HG03064 (cell line): ENCODE measurements at regions not wholly inside any gene's neighbourhood (a gene's known extent, or its start where the extent isn't known, plus 50 kb on each side); places are given as distances from the start of the nearest gene placed in this dataset.

Source experiments
- ATAC-seq: cut with Tn5 transposase; IDR thresholded peaks from one replicate; pipeline ENCODE4 v1.9.1; 2021; ENCODE audit warnings: low read depth; ENCODE audit not compliant: unreplicated experiment

DNA sequence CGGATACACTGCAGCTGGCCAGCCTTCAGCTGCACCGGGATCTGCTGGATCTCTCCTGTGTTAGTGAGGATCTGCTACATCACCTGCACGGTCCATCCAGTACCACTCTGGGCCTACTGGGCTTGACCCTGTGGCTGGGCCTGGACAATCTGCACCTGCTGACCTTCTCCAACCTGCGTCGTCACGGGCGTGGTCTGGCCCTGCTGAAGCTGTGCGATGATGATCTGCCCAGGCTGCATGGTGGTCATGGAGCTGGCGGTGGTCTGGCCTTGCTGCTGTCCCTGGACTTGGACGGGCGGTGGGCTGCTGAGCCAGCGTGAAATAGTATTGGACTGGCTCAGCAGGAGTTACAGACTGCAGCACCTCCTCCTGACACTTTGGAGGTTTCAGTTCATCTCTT lies 137.1 kb upstream of the GAS1 start:
- ATAC-seq, result no peak

DNA sequence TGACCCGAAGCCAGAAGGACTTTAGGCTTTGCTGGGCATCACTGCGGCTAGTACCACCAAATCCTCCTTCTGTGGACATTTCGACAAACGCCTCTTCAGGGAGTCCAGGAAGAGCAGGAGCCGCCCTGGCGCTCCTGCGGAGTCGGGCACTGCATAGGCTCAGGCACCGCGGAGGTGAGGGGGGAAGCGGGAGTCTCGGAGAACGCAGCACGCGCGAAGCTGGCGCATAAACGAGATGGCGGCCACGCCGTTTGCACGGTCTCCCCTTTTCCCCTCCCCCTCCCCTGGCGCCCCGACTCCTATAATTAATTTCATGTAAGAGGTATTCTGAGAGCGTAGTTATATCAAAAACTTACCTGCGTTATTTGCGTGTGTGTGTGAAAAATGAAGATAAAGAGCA lies 137.8 kb upstream of the GAS1 start:
- ATAC-seq, result no peak

DNA sequence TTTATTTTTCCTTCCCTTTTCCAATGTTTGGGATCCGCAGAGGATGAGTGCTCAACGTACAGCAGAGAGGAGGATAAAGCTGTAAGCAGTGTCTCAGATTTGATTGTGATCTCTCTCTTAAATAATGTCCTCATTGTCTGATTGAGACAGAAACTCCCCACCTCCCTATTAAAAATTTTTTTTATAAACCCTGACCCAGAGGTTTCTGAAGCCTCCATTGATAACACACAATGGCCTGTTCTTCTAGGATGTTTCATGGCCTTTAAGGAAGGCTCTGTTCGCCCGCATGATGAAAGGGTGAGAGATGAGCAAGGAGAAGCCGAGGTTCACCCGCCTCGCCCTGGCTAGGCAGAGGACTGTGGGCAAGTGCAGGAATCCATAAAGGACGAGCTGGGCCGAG lies 138.2 kb upstream of the GAS1 start:
- no peak for ATAC-seq

DNA sequence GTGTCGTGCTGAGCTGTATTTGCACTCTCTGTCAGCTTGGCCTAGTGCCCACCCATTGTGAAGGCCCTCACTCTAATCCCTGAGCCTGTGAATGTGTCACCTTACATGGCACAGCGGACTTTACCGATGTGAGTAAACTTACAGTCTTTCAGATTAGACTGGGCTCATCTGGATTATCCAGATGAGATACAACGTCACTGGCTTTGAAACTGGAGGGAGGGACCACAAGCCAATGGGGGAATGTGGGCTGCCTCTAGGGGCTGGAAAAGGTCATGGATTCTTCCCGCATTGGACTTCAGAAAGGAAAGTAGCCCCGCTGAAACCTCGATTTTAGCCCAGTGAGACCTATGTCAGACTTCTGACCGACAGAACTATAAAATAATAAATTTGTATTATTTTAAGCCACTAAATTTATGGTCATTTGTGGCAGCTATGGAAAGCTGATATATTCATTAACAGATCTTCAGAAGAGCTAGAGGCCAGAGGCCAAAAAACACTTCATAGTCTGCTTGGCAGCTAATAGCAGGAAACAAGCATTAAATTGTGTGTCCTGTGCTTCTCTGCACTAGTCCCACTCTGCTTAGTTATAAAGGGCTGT lies 139.0 kb upstream of the GAS1 start:
- ATAC-seq, result no peak

DNA sequence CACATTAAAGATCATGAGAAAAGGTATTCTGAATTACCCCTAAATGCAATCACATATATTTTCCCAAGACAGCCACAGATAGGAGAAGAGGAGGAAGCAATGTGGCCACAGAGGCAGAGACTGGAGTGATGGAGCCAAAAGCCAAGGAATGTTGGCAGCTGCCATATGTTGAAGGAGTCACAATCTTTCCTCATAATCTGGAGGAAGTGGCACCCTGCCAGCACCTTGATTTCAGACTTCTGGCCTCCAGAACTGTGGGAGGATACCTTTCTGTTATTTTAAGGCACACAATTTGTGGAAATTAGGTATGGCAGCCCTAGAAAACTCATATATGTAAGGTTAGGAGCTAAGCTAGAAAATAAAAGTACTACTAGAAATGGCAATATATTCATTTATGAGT lies 139.9 kb upstream of the GAS1 start:
- ATAC-seq, result no peak

DNA sequence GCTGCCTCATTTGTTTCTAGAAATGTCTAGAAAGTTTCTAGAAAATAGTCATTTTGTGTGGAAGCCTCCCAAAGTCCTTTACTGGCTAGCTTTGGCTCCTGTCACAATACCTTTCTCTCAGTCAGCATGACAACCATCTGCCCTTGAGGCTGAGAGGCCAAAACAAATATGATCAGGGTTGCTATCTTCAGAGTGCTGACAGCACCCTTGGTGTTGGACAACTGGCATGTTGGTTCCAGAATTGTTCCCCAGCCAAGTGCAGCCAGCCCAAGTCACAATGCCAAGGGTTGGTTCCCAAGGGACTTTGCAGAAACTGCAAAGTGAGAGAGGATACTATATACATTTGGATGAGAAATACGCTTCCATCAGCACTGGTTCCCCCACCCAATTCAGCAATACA lies 140.9 kb upstream of the GAS1 start:
- no peak for ATAC-seq

DNA sequence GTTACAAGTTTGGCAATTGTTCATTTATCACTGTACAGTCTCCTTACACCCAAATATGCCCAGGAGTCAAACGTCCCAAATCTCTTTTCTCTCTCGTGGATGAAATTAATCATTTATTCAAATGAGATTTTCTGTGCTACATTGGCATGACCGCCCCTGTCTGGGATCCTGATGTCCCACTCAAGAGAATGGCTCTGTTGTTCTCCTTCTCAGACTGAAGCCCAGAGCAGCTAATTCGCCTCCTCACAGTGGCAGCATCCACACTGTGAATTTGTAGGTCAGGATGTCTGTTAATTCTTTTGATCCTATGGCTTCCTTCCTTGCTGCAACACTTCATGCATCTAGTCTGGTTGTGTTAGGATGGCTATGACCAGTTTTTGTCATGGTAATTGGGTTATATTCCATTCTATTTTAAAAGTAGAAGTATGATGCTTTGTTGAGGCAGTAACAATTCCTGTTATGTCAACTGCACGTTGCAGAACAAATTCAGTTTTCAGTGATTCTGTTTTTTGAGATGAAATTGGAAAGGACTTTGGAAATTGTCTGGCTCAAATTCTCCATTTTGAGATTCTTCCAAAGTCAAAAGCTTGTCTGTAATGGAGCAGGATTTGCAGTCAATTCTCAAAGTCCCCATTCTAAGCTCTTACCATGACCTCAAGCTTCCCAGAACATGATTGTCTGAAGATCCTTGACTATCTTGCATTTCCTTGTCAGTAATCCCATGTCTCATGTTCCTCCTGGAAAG lies 141.5 kb upstream of the GAS1 start:
- ATAC-seq, result no peak

DNA sequence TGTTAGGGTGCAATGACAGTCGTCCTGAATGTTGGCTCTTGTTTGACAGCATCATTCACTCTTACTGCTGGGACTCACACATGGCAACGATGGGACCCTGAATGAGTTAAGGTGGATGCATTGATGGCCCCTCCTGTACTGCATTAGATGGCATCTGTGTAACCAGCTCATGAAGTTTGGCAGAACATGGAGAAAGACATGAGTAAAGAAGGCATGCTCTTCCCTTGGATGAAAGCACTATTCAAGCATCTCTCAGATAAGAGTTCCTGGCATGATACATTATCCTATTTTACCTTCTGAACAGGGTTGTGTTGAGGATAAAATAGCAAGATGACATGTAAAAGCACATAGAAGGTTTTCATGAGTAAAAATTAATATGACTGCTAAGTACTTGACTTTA lies 142.2 kb upstream of the GAS1 start:
- ATAC-seq, result no peak

DNA sequence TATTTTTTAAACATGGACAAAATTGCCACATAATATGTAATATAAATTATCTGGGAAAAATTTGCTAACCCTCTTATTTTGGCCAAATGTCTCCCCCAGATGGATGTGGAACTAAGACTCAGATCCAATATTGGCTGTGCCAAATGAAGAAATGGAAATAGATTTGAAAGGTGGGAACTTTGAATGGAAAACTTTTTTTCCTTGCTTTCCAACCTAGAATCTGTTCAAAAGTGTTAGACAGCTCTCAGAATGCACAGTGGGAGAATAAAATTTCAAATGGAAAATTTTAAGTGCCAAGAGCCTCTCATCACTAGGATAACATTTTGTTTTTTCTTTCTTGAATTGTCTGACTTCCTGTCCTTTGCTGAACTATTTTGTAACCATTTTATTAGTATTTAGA lies 142.6 kb upstream of the GAS1 start:
- ATAC-seq, result no peak

DNA sequence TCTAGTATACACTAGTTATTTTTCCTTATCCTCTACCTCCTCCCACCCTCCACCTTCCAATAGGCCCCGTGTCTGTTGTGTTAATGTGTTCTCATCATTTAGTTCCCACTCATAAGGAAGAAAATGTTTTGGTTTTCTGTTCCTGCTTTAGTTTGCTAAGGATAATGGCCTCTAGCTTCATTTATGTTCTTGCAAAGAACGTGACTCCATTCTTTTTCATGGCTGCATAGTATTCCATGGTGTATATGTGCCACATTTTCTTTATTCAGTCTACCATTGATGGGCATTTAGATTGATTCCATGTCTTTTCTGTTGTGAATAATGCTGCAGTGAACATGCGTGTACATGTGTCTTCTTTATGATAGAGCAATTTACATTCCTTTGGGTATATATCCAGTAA lies 146.5 kb upstream of the GAS1 start:
- no peak for ATAC-seq

DNA sequence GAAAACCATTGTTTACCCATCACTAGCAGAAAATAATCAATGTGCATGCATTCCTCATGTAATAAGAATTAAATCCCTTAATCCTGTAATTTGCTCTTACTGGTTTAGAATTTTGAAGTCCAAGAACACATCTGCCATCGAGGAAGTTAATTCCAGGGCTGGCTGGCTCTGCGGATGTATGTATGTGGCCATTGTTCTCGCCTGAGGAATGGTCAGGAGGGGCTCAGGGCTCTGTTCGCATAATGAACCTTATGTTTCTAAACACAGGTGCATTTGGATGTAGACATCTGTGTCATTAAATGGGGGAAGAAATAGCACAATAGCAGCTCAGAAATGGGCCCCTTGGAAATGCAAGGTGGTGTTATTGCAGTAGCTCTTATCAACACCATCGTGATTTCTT lies 148.6 kb upstream of the GAS1 start:
- no peak for ATAC-seq

DNA sequence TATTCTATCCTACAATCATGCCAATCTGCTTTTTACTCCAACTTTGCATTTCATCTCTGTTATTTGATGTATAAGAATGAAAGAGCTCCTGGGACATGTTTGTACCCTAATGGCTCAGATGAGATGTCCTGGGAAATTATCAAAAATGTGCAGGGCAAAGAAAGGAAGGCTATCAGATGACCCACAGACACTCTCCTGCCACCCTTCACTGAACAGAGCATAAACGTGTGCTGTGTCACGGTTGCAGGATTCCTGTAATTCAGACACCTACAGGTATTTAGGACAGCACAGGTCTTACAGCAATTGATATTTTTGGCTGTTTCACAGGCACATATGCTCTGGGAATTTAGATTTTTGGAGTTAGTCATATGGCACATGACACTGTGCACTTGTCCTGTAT lies 149.2 kb upstream of the GAS1 start:
- no peak for ATAC-seq

DNA sequence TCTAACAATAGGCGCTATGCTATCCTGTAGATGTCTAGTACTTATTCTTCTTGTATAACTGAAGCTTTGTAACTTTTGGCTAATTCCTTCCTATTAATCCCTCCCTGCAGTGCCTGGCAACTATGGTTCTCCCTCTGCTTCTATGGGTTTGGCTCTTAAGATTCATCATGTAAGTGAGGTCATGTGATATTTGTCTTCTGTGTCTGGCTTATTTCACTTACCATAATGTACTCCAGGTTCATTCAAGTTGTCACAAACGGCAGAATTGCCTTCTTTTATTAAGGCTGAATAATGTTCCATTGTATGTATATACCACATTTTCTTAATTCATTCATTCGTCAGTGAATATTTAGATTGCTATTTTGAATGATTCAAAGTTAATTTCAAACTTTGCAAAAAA lies 149.9 kb upstream of the GAS1 start:
- ATAC-seq, result no peak

DNA sequence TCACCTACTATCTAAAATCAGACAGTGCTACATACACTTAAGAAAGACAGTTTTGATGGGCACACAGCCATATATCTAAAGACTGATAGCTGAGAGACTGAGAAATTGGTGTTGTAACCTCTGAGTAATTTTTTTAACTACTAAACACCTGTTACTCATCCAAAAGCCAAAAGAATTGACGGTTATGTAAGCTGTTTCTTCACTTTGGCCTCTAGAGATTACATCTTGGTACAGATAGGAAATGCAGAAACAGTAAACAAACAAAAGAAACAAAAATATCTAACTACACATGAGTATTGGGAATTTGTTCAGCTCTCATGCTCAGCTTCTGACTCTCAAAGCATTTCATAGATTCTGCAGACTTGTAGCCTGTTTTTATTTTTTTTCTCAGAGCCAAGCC lies 152.1 kb upstream of the GAS1 start:
- ATAC-seq, result no peak

DNA sequence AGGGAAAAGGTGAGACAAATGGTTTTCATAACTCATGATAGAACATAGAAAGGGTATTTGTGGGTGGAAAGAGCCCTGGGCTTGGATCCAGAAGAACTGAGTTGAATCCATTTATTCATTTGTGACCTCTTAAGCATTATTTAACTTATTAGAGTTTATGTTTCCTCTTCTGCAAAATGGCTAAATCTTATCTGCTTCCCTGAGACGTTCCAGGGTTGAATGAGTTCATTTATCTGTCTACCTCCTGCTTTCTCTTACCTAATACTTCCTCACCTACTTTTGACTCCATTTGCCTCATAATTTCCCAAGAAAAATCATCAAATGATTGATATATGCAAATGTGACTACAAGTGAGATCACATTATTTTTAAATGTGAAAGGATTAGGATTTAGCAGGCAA lies 152.7 kb upstream of the GAS1 start:
- no peak for ATAC-seq

DNA sequence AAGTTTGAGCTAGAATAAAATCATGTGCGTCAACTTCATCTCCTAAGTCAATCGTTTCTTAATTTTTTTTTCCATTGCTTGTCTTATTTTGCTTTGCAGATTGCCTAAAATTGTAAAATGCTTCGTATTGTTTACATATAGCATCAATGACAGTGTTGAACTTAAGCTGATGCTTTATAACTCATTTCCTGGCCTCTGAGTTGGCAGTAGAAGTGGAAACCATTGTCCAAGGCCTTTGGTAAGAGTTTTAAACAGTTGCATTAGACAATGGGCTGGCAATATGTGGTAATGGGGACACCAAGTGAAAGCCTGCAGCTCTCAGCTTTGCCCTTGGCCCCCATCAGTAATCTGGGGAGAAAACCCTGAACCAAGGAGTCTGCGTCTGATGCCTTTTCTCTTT lies 154.8 kb upstream of the GAS1 start:
- ATAC-seq, result no peak

DNA sequence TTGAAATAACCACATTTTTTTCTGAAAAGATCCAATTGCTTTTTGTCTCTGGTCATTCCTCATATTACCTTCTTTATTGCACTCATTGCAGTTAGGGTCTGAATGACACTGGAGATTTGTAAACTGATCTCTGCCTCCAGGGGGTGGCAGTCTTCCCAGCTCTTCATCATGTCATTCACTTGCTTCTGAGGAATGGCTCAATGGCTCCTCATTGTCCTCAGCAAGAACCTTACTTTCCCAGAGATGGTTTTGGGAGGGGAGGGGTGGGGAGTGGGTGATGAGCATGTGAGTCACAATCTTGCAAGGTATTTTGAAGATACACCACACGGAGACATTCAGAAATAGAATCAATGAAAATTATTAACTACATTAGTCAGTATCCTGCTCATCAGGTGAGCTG lies 159.8 kb upstream of the GAS1 start:
- no peak for ATAC-seq

DNA sequence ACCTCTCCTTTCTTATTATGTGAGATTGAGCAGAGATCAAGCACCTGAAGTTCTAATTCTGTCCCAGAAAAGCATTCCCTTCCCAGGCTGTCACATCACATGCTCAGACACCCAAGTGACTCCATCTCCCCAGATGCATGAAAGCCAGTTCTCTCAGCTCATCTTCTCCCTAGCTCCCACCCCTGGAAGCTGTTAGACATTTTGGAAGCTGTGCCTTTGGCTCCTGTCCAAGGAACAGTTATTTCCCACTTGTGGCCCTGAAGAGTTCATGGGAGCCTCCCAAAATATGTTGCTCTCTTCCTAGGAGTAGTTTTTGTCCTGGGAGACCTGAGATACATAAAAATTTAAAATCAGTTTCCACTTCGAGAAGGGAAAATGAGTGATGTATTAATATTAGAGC lies 161.4 kb upstream of the GAS1 start:
- no peak for ATAC-seq

DNA sequence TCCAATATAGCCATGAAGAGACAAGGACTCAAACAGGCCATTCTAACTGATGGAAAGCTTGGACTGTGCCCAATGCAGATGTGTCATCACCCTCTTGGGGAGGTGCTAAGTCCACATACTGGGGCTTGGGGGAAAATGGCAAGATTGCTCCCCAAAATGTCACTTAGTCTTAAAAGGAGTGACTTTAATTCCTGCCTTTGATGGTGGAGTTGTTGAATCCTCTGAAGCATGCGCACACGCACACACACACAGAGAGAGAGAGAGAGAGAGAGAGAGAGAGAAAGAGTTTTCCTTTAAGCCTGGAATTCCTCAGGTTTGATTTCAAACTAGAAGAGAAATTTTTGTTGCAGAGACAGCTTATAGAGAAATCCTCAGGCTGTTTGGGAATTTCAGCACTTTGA lies 161.9 kb upstream of the GAS1 start:
- no peak for ATAC-seq

DNA sequence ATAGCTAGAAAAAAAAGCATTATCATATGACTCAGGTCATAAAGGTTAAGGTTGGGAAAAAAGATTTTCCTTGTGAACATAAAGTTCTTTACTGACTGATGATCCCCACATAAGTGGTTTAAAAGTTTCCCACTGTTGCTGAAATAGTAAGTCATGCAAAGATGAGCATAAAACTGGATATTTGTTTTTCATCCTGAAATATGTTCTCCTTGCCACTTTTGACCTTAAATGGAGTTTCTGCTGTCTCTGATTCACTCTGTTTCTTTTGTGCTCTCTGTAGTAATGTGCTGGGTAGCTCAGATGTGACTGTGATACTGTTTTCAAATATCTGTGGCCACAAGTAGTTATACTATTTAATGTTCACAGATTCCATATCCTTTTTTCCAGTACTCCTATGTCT lies 162.5 kb upstream of the GAS1 start:
- no peak for ATAC-seq

DNA sequence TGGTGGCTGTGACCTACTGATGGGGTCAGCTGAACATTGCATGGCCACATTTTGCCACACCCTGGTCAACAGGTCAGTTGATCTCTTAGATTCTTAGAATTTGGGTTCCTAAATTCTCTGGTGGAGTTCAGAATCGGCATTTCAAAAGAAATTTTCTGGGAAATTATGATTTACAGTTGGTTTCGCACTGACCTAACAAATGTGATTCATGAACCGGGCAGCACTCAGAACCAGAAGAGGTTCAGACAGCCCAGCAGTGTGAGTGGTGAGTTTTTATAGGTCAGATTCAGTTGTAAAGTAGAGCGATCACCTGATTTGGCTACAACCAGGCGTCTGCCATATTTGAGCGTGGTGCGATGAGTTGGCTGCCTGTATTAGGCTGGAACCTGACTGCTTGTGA lies 163.7 kb upstream of the GAS1 start:
- ATAC-seq, result no peak

DNA sequence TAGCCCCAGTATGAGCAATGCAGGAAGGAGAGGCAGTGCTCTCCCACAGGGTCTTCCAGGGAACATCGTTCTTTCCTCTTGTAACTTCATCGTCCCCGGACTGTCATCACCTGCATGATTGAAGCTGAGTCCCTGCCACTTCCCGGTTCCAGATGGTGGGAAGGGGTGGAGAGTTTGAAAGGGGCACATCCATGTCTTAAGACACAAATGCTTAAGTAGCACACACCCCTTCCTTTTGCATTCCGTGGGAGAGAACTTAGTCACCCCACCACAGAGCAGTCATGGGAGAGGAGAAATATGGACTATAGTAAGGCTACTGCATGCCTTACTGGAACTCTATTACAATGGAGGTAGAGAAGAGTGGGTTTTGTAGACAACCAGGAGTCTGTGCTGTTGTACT lies 165.3 kb upstream of the GAS1 start:
- ATAC-seq, result no peak

DNA sequence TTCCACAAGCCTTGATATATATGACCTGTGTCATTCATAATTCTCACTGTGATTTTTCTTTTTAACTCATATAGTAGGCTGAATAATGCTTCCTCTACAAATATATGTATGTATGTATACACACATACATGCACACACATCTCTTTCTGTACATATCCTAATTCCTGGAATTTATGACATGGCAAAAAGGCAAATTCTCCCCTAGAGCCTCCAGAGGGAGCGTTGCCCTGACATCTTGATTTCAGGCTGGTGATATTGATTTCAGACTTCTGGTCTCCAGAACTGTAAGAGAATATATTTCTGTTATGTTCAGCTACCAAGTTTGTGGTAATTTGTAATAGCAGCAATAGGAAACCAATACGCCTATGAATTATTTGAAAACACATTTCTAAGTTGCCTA lies 166.6 kb upstream of the GAS1 start:
- no peak for ATAC-seq
